HL-60 (cell line): ENCODE measurements at regions not wholly inside any gene's neighbourhood (a gene's known extent, or its start where the extent isn't known, plus 50 kb on each side); places are given as distances from the start of the nearest gene placed in this dataset.

ENCODE experiments used
- DNase-seq, 2 experiments: peaks; one replicate each; pipeline ENCODE4 v3.0.0-alpha.2; 2010 to 2020; ENCODE audit warnings: low read depth in 1 of 2, low spot score in 1 of 2
- H3K27ac ChIP-seq: fragments of 250-450 bp; sonication (Bioruptor Pico); replicated peaks from 2 replicates; pipeline ENCODE4 v1.5.1; 2020; ENCODE audit warnings: mild to moderate bottlenecking, moderate library complexity
- H3K27me3 ChIP-seq: fragments of 250-450 bp; sonication (Bioruptor Pico); 2 replicates; pipeline ENCODE4 v1.5.1; 2021; ENCODE audit warnings: mild to moderate bottlenecking, moderate library complexity; ENCODE audit not compliant: insufficient read depth, poor library complexity, severe bottlenecking
- H3K4me3 ChIP-seq: replicated peaks from 2 replicates; pipeline ENCODE4 v1.5.1; 2011; ENCODE audit warnings: mild to moderate bottlenecking, control low read depth, low read length; ENCODE audit not compliant: insufficient read depth
- CTCF ChIP-seq: IDR thresholded peaks from one replicate; pipeline ENCODE4 v1.5.1; 2011; ENCODE audit warnings: low read length, control low read depth, inconsistent platforms; ENCODE audit not compliant: insufficient read depth
- GABPA ChIP-seq: IDR thresholded peaks from 2 replicates; pipeline ENCODE4 v1.6.1; 2012; ENCODE audit warnings: low read depth
- POLR2AphosphoS5 ChIP-seq: IDR thresholded peaks from 2 replicates; pipeline ENCODE4 v1.6.1; 2012; ENCODE audit warnings: low read depth
- REST ChIP-seq: IDR thresholded peaks from 2 replicates; pipeline ENCODE4 v1.6.1; 2012; ENCODE audit warnings: low read depth; ENCODE audit not compliant: insufficient replicate concordance
- SPI1 ChIP-seq: IDR thresholded peaks from 2 replicates; pipeline ENCODE4 v1.6.1; 2012; ENCODE audit warnings: low read depth, mild to moderate bottlenecking, borderline replicate concordance

GRCh38 chrX:106467943-106468342, 143.8 kb upstream of the RADX start:
- no peak for TF ChIP-seq GABPA
- no peak for TF ChIP-seq REST
- TF ChIP-seq SPI1: no peak
- TF ChIP-seq POLR2AphosphoS5: no peak
- TF ChIP-seq CTCF: no peak
- no peak overlapping the region for H3K27ac ChIP-seq
- H3K4me3 ChIP-seq: no peak overlapping the region
- DNase-seq: no peak
- no peaks in the 10 kb centered on the region for H3K27me3 ChIP-seq

GRCh38 chrX:106468433-106468832, 143.3 kb upstream of the RADX start:
- TF ChIP-seq CTCF (no peak), REST (no peak), POLR2AphosphoS5 (no peak), GABPA (no peak), SPI1 (no peak)
- H3K27ac ChIP-seq: no peak overlapping the region
- DNase-seq: no peak
- no peak overlapping the region for H3K4me3 ChIP-seq
- no peaks in the 10 kb centered on the region for H3K27me3 ChIP-seq

- TF ChIP-seq POLR2AphosphoS5 (no peak), SPI1 (no peak), GABPA (no peak), REST (no peak), CTCF (no peak)
- Histone ChIP-seq H3K4me3 (no peak overlapping the region), H3K27me3 (no peaks in the 10 kb centered on the region), H3K27ac (no peak overlapping the region)
- DNase-seq: no peak
Measured at GRCh38 chrX:106479920-106480319, 131.9 kb upstream of the RADX start.
